KG1 (cell line): ENCODE measurements at regions not wholly inside any gene's neighbourhood (a gene's known extent, or its start where the extent isn't known, plus 50 kb on each side); places are given as distances from the start of the nearest gene placed in this dataset.
"Not testable (repeated sequence)": the region's sequence is repeated elsewhere in the genome, so short reads cannot be mapped to it uniquely, and the experiment has no call there.

Experiments used
- DNase-seq: peaks from one replicate; lab custom pipeline; 2025; lab: John Stamatoyannopoulos, UW

- DNase-seq: no peak
Observed at GRCh38 chr5:143908959-143909358, 97.0 kb downstream of the HMHB1 start.

GRCh38 chr5:143913008-143913752 lies 101.2 kb downstream of the HMHB1 start:
- no peak for DNase-seq

DNA sequence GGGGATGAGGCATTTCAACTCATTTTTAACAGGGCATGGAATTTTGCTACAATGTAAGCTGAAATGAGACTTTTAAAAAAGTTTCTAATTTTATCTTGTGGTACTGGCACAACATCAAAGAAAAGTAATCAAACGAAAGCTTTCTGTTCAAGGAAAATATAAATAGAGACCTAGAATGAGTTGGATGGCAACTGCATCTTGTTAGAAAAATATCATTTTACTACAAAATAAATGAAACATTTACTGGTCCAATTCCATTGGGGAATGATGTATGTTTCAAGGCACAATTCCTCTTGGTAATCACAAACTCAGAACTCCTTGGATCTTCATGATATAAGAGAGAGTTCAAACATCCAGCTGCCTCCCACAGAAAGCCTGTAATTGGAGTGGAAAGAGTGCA lies 102.8 kb downstream of the HMHB1 start:
- no peak for DNase-seq

DNA sequence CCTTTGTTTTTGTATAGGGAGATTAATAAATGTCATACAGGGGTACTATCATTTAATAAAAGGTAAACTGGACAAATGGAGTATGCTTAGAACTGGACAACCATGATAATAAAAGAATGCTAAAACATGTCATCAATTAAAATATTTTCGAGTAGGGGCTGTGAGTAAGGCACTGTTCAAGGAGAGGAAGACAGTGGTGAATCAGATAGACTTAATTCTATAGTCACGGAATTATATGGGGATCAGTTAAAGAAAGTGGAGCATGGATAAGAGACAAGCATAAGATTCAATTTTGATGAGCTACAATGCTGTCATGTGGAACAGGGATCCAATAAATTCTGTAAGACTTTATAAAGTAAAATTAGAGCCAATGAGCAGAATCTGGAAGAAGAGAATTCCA lies 104.5 kb downstream of the HMHB1 start:
- no peak for DNase-seq

DNA sequence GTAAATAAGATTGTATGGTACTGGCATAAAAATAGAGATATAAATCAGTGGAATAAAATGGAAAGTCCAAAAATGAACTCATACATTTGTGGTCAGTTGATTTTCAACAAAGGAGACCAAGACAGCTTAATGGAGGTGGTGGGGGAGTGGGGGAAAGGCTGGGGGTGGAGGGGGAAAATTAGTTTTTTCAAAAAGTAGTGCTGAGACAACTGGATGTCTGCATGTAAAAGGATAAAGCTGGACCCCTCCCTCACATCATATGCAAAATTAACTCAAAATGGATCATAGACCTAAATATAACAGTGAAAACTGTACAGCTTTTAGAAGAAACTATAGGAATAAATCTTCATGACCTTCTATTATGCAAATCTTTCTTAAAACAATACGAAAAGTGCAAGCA lies 107.0 kb downstream of the HMHB1 start:
- DNase-seq: no peak

DNA sequence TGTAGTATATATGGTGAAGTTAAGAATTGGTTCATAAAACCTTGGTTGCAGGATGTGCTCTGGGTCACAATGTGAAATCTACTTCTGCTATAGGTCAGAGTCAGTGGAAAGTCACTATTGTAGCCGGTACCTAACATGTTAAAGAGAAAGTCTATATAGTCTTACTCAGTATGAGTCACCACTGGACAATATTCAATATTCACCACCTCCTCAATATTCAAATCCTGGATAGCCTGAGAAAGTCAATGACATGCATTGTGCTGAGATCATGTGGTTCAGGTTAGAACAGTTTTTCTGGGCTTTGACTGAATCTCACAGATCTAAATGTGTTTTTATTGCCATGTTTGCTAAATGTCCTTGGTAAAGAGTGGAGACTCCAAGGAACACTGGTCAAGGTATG lies 108.8 kb downstream of the HMHB1 start:
- DNase-seq: no peak

DNA sequence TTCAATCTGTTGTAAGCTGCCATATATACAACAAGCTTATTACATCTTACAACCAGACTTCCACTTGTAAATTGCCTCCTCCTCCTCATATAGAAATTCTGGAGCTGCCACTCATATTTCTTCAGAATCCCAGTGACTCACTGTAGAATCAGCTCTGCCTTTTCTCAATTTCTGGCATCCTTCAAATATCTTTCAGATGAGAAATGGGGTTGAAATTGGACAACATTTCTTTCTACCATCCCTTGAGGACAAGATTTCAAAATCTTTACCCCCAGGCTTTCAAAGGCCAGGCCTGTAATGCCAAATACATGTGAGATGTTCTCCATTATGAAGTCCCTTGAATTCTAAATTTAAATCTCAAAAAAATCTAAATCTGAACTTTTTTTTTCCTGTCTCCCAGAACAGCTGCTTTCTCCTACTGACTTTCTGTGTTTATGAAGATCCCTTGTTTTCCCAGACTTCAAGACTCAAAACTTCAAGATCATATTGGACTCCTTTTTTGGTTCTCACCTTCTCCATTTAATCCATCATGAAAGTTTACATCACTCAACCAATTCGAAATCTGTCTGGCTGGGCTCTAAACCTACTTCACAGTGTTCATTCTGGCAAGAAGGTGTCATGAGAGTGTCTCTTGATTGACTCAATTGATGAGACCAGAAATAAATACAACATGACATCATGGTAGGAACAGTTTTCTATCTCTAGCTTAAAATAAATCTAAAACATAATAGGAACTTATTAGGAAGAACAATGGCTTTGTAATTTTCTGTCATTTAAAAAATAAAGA lies 109.8 kb downstream of the HMHB1 start:
- DNase-seq: no peak

DNA sequence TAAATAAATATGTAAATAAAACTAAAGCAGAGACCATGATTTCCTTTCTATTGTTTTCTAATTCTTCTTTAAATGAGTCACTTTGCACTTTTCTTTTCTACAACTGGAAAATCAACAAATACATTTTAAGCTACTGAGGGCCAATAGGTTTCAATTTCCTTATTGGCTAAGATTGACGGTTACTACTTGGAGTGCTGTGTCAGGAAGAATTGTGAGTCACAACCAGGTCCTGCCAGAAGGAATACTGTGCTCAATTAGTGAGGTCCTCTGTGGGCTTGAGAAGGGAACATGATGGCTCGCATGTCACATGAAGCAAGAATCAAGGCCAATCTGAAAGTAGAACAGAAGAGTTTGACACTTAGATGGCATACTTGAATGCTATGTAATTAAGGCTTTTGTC lies 110.8 kb downstream of the HMHB1 start:
- no peak for DNase-seq

- no peak for DNase-seq
Observed at GRCh38 chr5:143923634-143924266, 111.8 kb downstream of the HMHB1 start.

- DNase-seq: no peak
Observed at GRCh38 chr5:143924311-143924978, 112.5 kb downstream of the HMHB1 start.

- not testable (repeated sequence) for DNase-seq
Observed at GRCh38 chr5:143924979-143925325, 113.0 kb downstream of the HMHB1 start.

DNA sequence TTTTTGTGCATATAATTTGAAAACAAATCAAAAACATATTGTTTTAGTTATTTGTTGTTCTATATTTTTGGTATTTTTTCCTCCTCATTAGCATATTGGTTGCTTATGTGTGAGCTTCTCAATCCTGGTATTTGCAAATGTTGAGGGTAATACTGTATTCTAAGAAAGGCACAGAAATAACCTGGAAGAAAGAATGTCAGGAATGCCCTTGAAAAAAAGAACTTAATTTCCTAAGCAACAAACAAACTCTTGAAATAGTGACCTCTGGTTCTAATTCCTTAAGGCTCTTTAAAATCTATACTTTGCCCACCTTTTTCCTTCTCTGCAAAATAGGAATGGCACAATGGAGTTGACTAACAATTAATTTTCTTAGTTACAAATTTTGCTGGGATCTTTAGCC lies 117.5 kb downstream of the HMHB1 start:
- DNase-seq: no peak

- DNase-seq: no peak
Observed at GRCh38 chr5:143930561-143930960, 118.6 kb downstream of the HMHB1 start.

- no peak for DNase-seq
Observed at GRCh38 chr5:143931476-143931875, 119.5 kb downstream of the HMHB1 start.

GRCh38 chr5:143931986-143932385 lies 120.0 kb downstream of the HMHB1 start:
- no peak for DNase-seq

DNA sequence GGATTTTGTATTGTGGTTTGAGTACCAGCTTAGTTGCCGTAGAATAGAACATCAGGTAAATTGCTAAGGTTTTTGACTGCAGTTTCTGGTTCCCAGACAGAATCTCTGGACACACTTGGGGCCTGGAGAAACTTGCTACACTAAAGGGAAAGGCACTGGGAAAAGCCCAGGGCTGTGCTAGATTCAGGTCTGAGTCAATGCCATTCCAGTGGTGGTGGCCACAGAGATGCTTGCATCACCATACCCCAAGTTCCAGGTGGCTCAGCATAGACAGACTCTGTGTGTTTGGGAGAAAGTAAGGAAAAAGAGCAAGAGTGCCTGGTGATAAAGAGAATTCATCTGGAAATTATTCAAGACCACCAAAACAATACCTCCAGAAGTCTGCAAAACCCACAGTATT lies 120.6 kb downstream of the HMHB1 start:
- no peak for DNase-seq

DNA sequence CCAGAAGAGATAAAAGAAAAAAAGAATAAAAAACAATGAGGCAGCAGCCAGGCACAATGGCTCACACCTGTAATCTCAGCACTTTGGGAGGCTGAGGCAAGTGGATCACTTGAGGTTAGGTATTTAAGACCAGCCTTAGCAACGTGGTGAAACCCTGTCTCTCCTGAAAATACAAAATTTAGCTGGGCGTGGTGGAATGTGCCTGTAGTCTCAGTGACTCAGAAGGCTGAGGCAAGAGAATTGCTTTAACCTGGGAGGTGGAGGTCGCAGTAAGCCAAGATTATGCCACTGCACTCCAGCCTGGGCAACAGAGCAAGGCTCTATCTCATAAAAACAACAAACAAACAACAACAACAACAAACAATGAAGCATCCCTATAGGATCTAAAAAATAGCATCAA lies 121.5 kb downstream of the HMHB1 start:
- DNase-seq: no peak

DNA sequence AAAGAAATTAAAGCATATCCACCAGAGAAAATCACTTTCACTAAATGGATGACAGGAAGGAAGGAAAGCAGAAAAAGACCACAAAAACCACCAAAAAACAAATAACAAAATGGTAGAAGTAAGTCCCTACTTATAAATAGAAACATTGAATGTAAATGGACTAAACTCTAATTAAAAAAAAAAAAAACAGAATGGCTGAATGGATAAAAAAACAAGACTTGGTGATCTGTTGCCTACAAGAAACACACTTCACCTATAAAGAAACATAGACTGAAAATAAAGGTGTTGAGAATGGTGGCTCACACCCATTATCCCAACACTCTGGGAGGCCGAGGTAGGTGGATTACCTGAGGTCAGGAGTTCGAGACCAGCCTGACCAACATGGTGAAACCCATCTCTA lies 122.9 kb downstream of the HMHB1 start:
- no peak for DNase-seq

DNA sequence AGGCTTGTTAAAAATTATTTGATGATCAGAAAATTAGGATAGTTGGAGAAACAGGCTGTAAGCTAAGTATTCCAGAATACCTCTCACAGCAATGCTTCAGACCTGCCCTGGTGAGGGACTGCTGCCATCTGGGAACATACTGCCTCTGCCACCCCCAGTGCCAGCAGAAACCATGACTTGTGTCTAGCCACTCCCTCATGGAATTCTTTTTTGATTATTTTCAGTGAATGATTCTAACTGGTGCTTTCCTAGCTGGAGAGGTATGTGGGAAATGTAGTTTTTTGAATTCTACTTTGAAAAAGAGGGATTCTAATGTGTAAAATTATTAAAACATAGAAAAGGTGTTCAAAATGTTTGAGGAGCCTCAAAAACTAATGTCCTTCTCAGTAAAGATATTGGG lies 126.3 kb downstream of the HMHB1 start:
- DNase-seq: no peak

GRCh38 chr5:143946837-143947236 lies 134.9 kb downstream of the HMHB1 start:
- no peak for DNase-seq

DNA sequence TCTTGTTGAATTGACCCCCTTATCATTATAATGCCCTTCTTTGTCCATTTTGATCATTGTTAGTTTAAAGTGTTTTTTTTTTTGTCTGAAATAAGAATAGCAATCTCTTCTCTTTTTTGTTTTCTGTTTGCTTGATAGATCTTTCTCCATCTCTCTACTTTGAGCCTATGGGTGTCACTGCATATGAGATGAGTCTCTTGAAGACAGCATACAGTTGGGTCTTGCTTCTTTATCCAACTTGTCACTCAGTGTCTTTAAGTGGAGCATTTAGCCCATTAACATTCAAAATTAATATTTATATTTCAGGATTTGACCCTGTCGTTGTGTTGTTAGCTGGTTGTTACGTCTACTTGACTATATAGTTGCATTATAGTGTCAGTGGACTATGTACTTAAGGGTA lies 135.4 kb downstream of the HMHB1 start:
- no peak for DNase-seq

DNA sequence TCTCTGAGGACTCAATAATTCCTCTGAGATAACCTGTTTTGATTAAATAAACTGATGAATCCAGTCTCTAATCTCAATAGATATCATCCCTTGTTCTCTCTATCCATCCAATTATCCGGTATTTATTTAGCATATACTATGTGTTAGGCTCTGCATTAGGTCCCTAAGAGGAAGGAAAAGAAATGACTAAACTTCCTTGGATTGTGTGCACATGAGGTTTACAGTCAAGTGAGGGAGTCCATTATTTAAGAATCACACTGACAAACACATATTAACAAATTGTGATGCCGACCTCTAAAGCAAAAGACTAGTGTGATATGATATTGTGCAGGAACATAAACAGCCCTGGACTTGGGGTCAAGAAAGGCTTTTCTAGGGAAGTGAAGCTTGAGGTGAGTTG lies 140.8 kb downstream of the HMHB1 start:
- no peak for DNase-seq

DNA sequence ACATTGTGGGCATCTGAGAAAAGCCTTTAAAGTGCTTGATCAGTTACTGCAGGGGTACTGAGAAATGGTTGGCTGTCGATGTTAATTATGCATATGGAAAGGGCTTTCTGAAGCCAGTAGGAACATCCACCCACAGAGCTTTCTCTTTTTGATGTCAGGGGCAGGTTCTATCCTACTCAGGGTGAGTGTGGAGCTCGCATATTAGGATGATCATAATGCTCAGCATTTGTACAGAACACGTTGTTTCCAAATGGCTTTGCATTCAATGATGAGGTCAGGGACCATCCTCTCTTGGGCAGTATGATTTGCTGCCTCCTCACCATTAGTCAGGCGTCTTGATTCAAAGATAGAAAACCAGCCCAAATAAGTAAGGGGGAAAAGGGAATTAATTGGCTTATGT lies 141.9 kb downstream of the HMHB1 start:
- no peak for DNase-seq
